Activated CD4-positive, alpha-beta memory T cell treated with anti-CD3 and anti-CD28 coated beads for 36 hours (primary cell): ENCODE measurements at regions not wholly inside any gene's neighbourhood (a gene's known extent, or its start where the extent isn't known, plus 50 kb on each side); places are given as distances from the start of the nearest gene placed in this dataset.
"Not testable (repeated sequence)": the region's sequence is repeated elsewhere in the genome, so short reads cannot be mapped to it uniquely, and the experiment has no call there.

ENCODE experiments used
- CTCF ChIA-PET: fragments of 350-600 bp; sonication (Branson Sonifier 250); formaldehyde crosslinking; loops from one replicate; lab custom pipeline; 2021; ENCODE audit warnings: antibody characterized with exemption, inconsistent platforms; lab: Charles Lee
- POLR2A ChIA-PET: fragments of 350-600 bp; sonication (Branson Sonifier 250); formaldehyde crosslinking; loops from one replicate; lab custom pipeline; 2021; ENCODE audit warnings: antibody characterized with exemption; lab: Charles Lee
- DNase-seq: peaks from one replicate; pipeline ENCODE4 v3.0.0-alpha.2; 2020
- H3K27ac Mint-ChIP-seq: one replicate; pipeline ENCODE4 v1.8.0; 2021; ENCODE audit warnings: mixed read lengths
- H3K27me3 Mint-ChIP-seq: one replicate; pipeline ENCODE4 v1.8.0; 2021; ENCODE audit warnings: mixed read lengths
- H3K36me3 Mint-ChIP-seq: one replicate; pipeline ENCODE4 v1.8.0; 2021; ENCODE audit warnings: mixed read lengths
- H3K4me1 Mint-ChIP-seq: one replicate; pipeline ENCODE4 v1.8.0; 2021; ENCODE audit warnings: low read depth, mixed read lengths
- H3K4me3 Mint-ChIP-seq: one replicate; pipeline ENCODE4 v1.8.0; 2021; ENCODE audit warnings: mild to moderate bottlenecking, mixed read lengths
- H3K9me3 Mint-ChIP-seq: one replicate; pipeline ENCODE4 v1.8.0; 2021; ENCODE audit warnings: mixed read lengths
- intact Hi-C: fragments of 100-400 bp; cut with micrococcal nuclease; formaldehyde crosslinking; loops from one replicate; pipeline ENCODE4 v1.15.1; 2023

DNA sequence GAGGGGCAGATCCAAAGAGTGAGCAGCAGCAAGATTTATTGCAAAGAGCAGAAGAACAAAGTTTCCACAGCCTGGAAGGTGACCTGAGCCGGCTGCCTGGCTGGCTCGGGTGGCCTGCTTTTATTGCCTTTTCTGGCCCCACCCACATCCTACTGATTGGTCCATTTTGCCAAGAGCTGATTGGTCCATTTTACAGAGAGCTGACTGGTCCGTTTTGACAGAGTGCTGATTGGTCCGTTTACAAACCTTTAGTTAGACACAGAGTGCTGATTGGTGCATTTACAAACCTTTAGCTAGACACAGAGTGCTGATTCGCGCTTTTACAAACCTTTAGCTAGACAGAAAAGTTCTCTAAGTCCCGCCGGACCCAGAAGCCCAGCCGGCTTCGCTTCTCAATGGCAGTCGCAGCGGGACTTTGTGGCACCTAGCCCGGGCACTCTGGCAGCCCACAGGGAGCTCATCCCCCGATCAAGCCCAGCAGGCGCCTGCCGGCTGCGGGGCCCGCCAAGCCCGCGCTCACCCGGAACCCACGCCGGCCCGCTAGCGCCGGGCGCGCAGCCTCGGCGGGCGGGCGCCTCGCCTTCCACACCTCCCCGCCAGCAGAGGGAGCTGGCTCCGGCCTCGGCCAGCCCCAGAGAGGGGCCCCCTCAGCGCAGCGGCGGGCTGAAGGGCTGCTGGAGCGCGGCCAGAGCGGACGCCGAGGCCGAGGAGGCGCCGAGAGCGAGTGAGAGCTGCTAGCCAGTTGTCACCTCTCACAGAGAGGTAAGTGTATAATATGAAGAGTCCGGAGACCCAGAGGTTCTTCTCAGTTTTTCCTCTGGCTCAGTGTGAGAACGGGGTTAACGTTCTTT is 339.2 kb downstream of the CHL1 start:
- Mint-ChIP-seq H3K4me1 (no peaks in the 10 kb centered on the region), H3K27ac (no peak overlapping the region), H3K4me3 (no peak overlapping the region), H3K36me3 (no peaks in the 10 kb centered on the region), H3K27me3 (no peaks in the 10 kb centered on the region), H3K9me3 (peaks cover 23% of the 10 kb centered on the region)
- intact Hi-C loops, result no loop called here
- DNase-seq, result no peak
- ChIA-PET POLR2A (no interaction called here), CTCF (no interaction called here)

DNA sequence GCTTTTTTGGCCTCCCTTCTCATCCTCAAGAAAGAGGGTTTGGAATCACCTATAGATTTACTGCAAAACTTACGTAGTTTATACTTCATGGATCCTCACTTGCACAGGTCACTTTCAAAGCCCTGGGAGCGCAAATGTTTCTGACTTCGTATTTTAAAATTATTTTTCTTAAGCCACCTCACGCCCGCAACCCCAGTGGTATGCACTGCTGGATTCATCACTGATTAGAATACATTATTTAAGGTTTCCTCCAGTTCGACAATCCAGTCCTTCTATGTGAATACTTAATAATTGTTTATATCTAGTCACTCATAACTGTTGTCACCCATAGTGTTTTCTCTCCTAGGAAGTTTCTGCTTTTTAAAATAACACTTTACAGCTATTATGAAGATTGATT is 339.9 kb downstream of the CHL1 start:
- H3K27ac Mint-ChIP-seq, result no peak overlapping the region
- POLR2A ChIA-PET, result no interaction called here
- H3K27me3 Mint-ChIP-seq, result no peaks in the 10 kb centered on the region
- peaks cover 21% of the 10 kb centered on the region for H3K9me3 Mint-ChIP-seq
- no peaks in the 10 kb centered on the region for H3K36me3 Mint-ChIP-seq
- DNase-seq, result no peak
- no peak overlapping the region for H3K4me3 Mint-ChIP-seq
- H3K4me1 Mint-ChIP-seq, result no peaks in the 10 kb centered on the region
- intact Hi-C loops, result no loop called here
- CTCF ChIA-PET, result no interaction called here

DNA sequence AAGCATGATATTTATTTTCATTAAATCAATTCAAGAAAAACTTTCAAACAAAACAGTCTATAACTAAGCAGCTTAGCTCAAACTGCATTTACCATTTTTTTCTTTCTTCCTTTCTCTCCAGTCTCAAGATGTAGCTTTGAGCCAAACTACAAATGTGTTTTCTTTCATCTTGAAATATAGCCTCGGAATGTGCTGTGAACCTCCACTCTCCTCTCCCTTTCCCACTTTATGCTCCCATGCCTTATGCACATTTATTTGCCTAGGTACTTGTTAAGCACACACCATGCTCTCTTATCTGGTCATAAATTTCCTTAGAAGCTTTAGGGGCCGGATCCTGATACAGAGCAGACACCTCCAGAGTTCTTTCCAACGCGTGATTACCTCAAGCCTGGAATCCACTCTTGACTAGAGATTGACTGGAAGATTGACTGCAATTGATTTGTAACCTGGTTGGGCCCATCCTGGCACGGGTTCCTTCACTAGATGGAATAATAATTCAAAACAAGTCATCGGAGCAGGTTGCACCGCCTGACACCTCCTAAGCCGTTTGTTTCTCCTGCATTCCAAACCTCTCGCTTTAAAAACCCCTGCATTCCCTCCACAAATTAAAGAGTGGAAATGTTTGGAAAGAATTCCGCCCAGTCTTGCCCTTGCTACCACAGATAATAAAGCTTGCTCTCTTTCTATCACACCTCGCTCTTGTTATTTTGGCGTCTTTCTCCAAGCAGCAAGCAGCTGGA is 344.7 kb downstream of the CHL1 start:
- Mint-ChIP-seq H3K4me1 (no peaks in the 10 kb centered on the region), H3K27me3 (no peaks in the 10 kb centered on the region), H3K9me3 (peaks cover 7% of the 10 kb centered on the region), H3K27ac (no peak overlapping the region), H3K36me3 (no peaks in the 10 kb centered on the region), H3K4me3 (no peak overlapping the region)
- no peak for DNase-seq
- intact Hi-C loops, result no loop called here
- ChIA-PET CTCF (no interaction called here), POLR2A (no interaction called here)

DNA sequence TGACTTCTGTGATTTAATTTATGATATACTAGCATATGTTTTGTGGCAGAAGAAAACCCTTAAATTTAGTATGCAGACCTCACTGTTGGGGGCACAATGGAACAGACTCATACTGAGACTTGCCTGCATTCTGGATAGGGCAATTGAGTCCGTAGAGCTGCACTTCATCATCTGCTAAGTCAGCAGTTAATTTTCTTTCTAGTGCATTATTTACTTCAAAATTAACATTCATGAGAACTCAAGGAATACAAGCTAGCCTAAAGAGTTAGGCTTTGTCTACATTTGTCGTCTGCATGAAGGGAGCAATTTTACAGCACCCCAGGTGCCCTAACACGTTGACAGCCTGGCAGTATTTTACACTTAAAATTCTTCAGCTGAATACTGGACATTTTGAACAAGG is 345.5 kb downstream of the CHL1 start:
- no peaks in the 10 kb centered on the region for H3K27me3 Mint-ChIP-seq
- H3K27ac Mint-ChIP-seq, result no peak overlapping the region
- no peak overlapping the region for H3K4me3 Mint-ChIP-seq
- no peak for DNase-seq
- H3K9me3 Mint-ChIP-seq, result peaks cover 7% of the 10 kb centered on the region
- POLR2A ChIA-PET, result no interaction called here
- H3K4me1 Mint-ChIP-seq, result no peaks in the 10 kb centered on the region
- CTCF ChIA-PET, result no interaction called here
- intact Hi-C loops, result no loop called here
- no peaks in the 10 kb centered on the region for H3K36me3 Mint-ChIP-seq

DNA sequence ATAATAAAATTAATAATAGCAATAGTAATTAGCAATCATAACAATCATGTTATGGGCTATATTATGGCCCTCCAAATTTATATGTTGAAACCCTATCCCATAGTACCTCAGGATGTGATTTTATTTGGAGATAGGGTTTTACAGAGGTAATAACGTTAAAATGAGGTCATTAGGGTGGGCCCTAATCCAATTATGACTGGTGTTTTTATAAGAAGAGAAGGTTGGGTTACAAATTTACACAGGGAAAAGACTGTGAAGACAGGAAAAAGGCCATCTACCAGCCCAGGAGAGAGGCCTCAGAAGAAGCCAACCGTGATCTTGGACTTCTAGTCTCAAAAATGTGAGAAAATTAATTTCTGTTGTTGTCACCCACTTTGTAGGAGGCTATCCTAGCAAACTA is 353.1 kb downstream of the CHL1 start:
- no peak overlapping the region for H3K4me3 Mint-ChIP-seq
- no peak for DNase-seq
- H3K4me1 Mint-ChIP-seq, result no peaks in the 10 kb centered on the region
- H3K9me3 Mint-ChIP-seq, result peaks cover 12% of the 10 kb centered on the region
- intact Hi-C loops, result no loop called here
- POLR2A ChIA-PET, result no interaction called here
- H3K27me3 Mint-ChIP-seq, result no peaks in the 10 kb centered on the region
- no peak overlapping the region for H3K27ac Mint-ChIP-seq
- CTCF ChIA-PET, result no interaction called here
- no peaks in the 10 kb centered on the region for H3K36me3 Mint-ChIP-seq

DNA sequence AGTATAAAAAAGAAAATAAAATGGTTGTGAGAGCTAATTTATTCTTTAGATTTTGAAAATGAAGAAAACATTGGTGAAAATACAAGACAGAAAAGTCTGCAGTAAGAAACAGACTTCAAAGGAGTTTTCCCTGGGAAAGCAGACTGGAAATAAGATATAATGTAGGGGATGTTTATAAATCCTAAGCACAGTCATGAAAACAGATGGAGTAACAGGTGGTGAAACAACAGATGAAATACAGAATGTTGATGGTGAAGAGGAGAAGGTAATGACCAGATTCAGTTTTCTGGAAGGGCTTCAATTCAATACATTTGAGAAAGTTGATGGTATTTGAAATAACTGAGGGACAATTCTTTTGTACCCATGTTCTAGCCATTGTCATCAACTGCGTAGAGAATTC is 353.9 kb downstream of the CHL1 start:
- H3K4me3 Mint-ChIP-seq, result no peak overlapping the region
- intact Hi-C loops, result no loop called here
- DNase-seq, result no peak
- POLR2A ChIA-PET, result no interaction called here
- no peaks in the 10 kb centered on the region for H3K27me3 Mint-ChIP-seq
- H3K9me3 Mint-ChIP-seq, result peaks cover 17% of the 10 kb centered on the region
- CTCF ChIA-PET, result no interaction called here
- no peaks in the 10 kb centered on the region for H3K4me1 Mint-ChIP-seq
- H3K27ac Mint-ChIP-seq, result no peak overlapping the region
- no peaks in the 10 kb centered on the region for H3K36me3 Mint-ChIP-seq

DNA sequence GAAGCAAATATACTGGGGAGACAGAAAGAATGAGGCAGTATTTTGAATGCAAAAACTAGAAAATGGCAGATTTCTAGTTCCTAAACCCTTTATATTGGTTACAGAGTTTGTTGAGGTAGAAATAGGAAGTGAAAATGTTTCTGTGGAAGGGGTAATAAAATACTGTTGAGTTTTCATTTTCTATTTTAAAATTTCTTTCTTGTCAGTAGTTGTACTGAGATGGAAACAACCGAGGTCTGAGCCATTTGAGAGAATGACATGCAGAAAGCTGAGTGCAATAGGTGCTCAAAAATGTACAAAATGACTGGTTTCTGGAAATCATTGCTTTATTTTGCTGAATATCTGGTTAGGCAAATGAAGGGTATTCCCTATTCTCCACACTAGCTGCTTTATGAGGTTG is 361.4 kb downstream of the CHL1 start:
- intact Hi-C loops, result no loop called here
- DNase-seq, result no peak
- ChIA-PET CTCF (no interaction called here), POLR2A (no interaction called here)
- Mint-ChIP-seq H3K27me3 (no peaks in the 10 kb centered on the region), H3K4me3 (no peak overlapping the region), H3K36me3 (no peaks in the 10 kb centered on the region), H3K27ac (no peak overlapping the region), H3K4me1 (no peaks in the 10 kb centered on the region), H3K9me3 (peaks cover 12% of the 10 kb centered on the region)

DNA sequence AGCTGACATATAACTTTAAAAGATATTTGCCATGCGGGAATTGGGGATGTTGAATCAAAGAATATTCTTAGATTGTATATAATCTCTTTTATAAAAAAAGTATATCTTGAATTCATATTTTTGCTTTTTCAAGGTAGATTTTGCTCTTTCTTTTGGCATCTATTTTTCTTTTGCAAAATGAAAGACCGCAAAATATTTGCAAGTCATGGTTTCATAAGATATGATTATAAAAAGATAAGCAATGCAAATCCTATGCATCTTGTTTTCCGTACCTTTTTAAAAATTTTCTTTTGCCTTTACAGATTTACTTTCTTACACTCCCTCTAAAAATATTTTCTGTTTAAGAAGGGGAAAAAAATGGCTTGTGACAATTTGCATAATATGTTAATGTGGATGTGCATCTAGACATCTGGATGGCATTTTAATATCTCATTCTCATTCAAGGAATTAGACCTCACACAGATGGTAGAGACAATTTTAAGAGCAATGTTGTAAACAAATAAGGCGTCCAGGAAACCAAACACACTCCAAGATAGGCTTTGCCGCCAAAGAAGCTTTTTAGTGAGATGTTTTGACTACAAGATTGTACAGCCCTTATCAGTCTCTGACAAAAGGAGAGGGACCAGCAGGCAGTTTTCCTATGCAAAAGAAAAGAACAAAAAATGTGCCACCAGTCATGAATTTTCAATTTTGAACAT is 371.1 kb downstream of the CHL1 start:
- H3K27me3 Mint-ChIP-seq, result no peaks in the 10 kb centered on the region
- H3K4me3 Mint-ChIP-seq, result no peak overlapping the region
- ChIA-PET CTCF (no interaction called here), POLR2A (no interaction called here)
- H3K4me1 Mint-ChIP-seq, result no peaks in the 10 kb centered on the region
- DNase-seq, result no peak
- no peaks in the 10 kb centered on the region for H3K36me3 Mint-ChIP-seq
- H3K9me3 Mint-ChIP-seq, result peaks cover 7% of the 10 kb centered on the region
- intact Hi-C loops, result no loop called here
- no peak overlapping the region for H3K27ac Mint-ChIP-seq

DNA sequence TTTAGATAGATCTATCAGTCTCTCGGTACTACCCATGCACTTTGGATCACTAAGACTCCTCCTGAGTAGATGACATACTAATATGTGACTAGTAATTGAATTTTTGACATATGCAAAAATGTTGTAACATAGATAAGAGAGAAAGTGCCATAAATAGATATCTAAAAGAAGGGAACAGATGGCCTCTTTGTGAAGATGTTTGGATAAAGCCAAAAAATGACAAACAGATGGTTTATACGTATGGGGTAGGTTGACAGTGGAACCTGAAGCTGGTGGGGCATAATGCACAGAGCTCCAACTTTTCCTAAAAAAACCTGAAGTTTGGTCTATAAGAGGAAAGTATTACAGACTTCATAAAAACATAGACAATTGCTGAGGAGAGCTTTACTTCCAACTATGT is 383.0 kb downstream of the CHL1 start:
- H3K9me3 Mint-ChIP-seq, DNase-seq, H3K36me3 Mint-ChIP-seq, POLR2A ChIA-PET, CTCF ChIA-PET, H3K27ac Mint-ChIP-seq, H3K4me1 Mint-ChIP-seq, H3K27me3 Mint-ChIP-seq, intact Hi-C loops, H3K4me3 Mint-ChIP-seq: not testable (repeated sequence)

DNA sequence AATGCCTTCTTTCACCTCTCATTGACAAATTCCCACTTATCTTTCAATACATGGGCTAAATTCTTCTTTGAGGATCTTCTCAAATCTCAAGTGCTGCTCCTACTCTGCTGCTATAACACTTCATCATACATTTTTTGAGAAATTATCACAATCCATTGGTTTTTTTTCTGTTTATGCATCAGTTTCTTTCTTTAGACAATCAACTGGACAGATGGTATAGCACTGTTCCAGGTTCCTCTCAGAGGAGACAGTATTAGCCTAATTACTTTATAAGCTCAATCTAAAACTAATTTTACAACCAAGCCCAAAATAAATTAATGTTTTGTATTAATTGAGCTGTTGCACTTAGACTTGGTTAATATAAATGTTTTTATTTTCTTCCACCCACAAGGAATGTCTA is 392.5 kb downstream of the CHL1 start:
- H3K27ac Mint-ChIP-seq, H3K4me1 Mint-ChIP-seq, H3K4me3 Mint-ChIP-seq, H3K36me3 Mint-ChIP-seq, CTCF ChIA-PET, DNase-seq, H3K27me3 Mint-ChIP-seq, H3K9me3 Mint-ChIP-seq, intact Hi-C loops, POLR2A ChIA-PET: not testable (repeated sequence)

DNA sequence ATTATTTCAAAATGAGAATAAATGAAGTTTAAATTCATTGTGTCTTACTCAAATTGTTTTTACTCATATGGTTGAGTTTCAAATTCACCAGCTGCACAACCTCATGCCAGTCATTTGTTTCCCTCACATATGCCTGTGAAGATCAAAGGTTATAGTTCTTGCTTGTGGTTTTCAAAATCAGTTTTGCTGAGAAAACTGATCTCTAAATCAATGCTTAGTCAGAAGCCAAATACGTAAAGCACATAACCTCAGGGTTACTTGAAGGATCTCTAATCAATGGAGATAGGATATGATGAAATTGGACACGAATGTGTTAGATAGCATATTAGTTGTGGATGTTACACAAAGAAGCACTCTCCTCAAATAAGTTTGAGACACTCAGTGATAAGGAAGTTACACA is 400.7 kb downstream of the CHL1 start:
- H3K4me1 Mint-ChIP-seq, POLR2A ChIA-PET, H3K27me3 Mint-ChIP-seq, H3K9me3 Mint-ChIP-seq, H3K27ac Mint-ChIP-seq, H3K36me3 Mint-ChIP-seq, H3K4me3 Mint-ChIP-seq, CTCF ChIA-PET, intact Hi-C loops, DNase-seq: not testable (repeated sequence)

DNA sequence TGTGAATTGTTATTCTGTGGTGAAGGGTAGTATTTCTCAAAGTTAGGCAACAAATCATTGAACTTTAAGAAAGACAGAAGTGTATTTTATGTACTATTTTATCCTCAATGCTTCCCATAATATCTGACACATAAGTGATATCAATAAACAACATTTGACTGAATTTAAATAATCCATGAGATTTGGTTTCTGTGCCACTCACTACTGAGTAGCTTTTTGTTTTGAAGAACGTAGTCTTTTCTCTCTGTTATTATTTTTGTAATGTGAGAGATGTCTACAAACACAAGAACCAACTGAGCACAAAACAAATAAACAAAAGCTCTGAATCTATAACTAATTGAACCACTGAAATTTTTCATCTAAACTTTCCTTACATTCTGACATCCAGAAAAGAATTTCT is 401.2 kb downstream of the CHL1 start:
- H3K27me3 Mint-ChIP-seq, H3K4me3 Mint-ChIP-seq, intact Hi-C loops, CTCF ChIA-PET, H3K27ac Mint-ChIP-seq, POLR2A ChIA-PET, DNase-seq, H3K4me1 Mint-ChIP-seq, H3K9me3 Mint-ChIP-seq, H3K36me3 Mint-ChIP-seq: not testable (repeated sequence)
